OCI-LY1 (cell line): ENCODE measurements at regions not wholly inside any gene's neighbourhood (a gene's known extent, or its start where the extent isn't known, plus 50 kb on each side); places are given as distances from the start of the nearest gene placed in this dataset.

Experiments used
- H2AFZ ChIP-seq: fragments of 200-600 bp; sonication (generic), shearing (Covaris generic); 2 replicates; pipeline ENCODE4 v1.6.0; 2014; ENCODE audit warnings: antibody characterized with exemption, mild to moderate bottlenecking, low read length
- H3F3A ChIP-seq: fragments of 200-600 bp; sonication (generic), shearing (Covaris generic); 2 replicates; pipeline ENCODE4 v1.6.0; 2014; ENCODE audit warnings: mild to moderate bottlenecking, antibody characterized with exemption, low read length, moderate library complexity; ENCODE audit not compliant: insufficient read depth
- H3K27ac ChIP-seq: fragments of 200-600 bp; sonication (generic); 2 replicates; pipeline ENCODE4 v1.5.1; 2014; ENCODE audit warnings: low read length, mixed run types, mild to moderate bottlenecking, low read depth; ENCODE audit not compliant: poor library complexity, severe bottlenecking
- H3K27me3 ChIP-seq: fragments of 200-600 bp; sonication (generic); 2 replicates; pipeline ENCODE4 v1.6.0; 2014; ENCODE audit warnings: antibody characterized with exemption, mild to moderate bottlenecking, low read length, moderate library complexity; ENCODE audit not compliant: insufficient read depth
- H3K36me3 ChIP-seq: fragments of 200-600 bp; sonication (generic); 2 replicates; pipeline ENCODE4 v1.6.1; 2014; ENCODE audit warnings: mild to moderate bottlenecking, antibody characterized with exemption, low read length, moderate library complexity, mixed read lengths; ENCODE audit not compliant: insufficient read depth
- H3K4me1 ChIP-seq: fragments of 200-600 bp; sonication (generic); 2 replicates; pipeline ENCODE4 v1.5.1; 2014; ENCODE audit warnings: mild to moderate bottlenecking, low read length, moderate library complexity; ENCODE audit not compliant: insufficient read depth, severe bottlenecking
- H3K4me2 ChIP-seq: fragments of 200-600 bp; sonication (generic), shearing (Covaris generic); 2 replicates; pipeline ENCODE4 v1.6.1; 2014; ENCODE audit warnings: low read length
- H3K4me3 ChIP-seq: fragments of 200-600 bp; sonication (generic); 2 replicates; pipeline ENCODE4 v1.5.1; 2014; ENCODE audit warnings: low read length, low read depth, mild to moderate bottlenecking, mixed read lengths; ENCODE audit not compliant: poor library complexity, severe bottlenecking
- H3K79me2 ChIP-seq: fragments of 200-600 bp; shearing (Covaris generic); 2 replicates; pipeline ENCODE4 v1.6.1; 2016; ENCODE audit warnings: mixed run types, low read length, mixed read lengths; ENCODE audit not compliant: insufficient read depth
- H3K9ac ChIP-seq: fragments of 200-600 bp; sonication (generic), shearing (Covaris generic); 2 replicates; pipeline ENCODE4 v1.6.1; 2014; ENCODE audit warnings: mild to moderate bottlenecking, low read length, mixed read lengths
- H3K9me2 ChIP-seq: fragments of 200-600 bp; sonication (generic), shearing (Covaris generic); 2 replicates; pipeline ENCODE4 v1.6.1; 2014; ENCODE audit warnings: low read depth, mild to moderate bottlenecking, low read length, mixed read lengths
- H3K9me3 ChIP-seq: fragments of 200-600 bp; shearing (Covaris generic); 2 replicates; pipeline ENCODE4 v1.6.1; 2014; ENCODE audit warnings: low read length, mixed read lengths
- H4K20me1 ChIP-seq: fragments of 200-600 bp; sonication (generic), shearing (Covaris generic); 2 replicates; pipeline ENCODE4 v1.6.0; 2016; ENCODE audit warnings: mild to moderate bottlenecking, low read length; ENCODE audit not compliant: insufficient read depth
- EZH2 ChIP-seq: fragments of 200-600 bp; sonication (generic), shearing (Covaris generic); IDR thresholded peaks from 2 replicates; pipeline ENCODE4 v1.8.0; 2017; ENCODE audit warnings: borderline replicate concordance, mixed run types, mild to moderate bottlenecking, antibody characterized with exemption, low read length, moderate library complexity, mixed read lengths
- TF ChIP-seq, protein P1 (sequence below): fragments of 200-600 bp; sonication (generic), shearing (Covaris generic); IDR thresholded peaks from 2 replicates; pipeline ENCODE4 v1.5.1; 2017; ENCODE audit warnings: mild to moderate bottlenecking, antibody characterized with exemption, low read length, moderate library complexity, mixed read lengths

DNA sequence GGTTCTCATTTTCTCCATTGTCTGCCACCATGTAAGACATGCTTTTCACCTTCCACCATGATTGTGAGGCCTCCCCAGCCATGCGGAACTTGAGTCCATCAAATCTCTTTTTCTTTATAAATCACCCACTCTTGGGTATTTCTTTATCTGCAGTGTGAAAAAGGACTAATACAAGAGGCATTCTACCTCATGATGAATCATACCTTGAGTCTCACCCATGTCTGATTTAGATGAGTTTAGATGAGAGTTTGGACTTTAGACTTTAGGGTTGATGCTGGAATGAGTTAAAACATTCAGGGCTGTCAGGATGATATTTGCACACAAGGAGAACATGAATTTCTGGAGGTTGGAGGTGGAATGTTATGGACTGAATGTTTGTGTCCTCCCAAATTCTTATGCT is 545.6 kb downstream of the C6orf118 start:
- H3K4me3 ChIP-seq: no peak overlapping the region
- H3K4me2 ChIP-seq: no peak overlapping the region
- no peak overlapping the region for H2AFZ ChIP-seq
- H3K27ac ChIP-seq: no peak overlapping the region
- H3K9me3 ChIP-seq: no peaks in the 10 kb centered on the region
- TF ChIP-seq, protein P1, sequence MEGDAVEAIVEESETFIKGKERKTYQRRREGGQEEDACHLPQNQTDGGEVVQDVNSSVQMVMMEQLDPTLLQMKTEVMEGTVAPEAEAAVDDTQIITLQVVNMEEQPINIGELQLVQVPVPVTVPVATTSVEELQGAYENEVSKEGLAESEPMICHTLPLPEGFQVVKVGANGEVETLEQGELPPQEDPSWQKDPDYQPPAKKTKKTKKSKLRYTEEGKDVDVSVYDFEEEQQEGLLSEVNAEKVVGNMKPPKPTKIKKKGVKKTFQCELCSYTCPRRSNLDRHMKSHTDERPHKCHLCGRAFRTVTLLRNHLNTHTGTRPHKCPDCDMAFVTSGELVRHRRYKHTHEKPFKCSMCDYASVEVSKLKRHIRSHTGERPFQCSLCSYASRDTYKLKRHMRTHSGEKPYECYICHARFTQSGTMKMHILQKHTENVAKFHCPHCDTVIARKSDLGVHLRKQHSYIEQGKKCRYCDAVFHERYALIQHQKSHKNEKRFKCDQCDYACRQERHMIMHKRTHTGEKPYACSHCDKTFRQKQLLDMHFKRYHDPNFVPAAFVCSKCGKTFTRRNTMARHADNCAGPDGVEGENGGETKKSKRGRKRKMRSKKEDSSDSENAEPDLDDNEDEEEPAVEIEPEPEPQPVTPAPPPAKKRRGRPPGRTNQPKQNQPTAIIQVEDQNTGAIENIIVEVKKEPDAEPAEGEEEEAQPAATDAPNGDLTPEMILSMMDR: no peak
- no peaks in the 10 kb centered on the region for H3K79me2 ChIP-seq
- no peaks in the 10 kb centered on the region for H3K27me3 ChIP-seq
- no peaks in the 10 kb centered on the region for H3K9me2 ChIP-seq
- H3F3A ChIP-seq: no peaks in the 10 kb centered on the region
- no peak overlapping the region for H3K9ac ChIP-seq
- no peaks in the 10 kb centered on the region for H3K4me1 ChIP-seq
- no peaks in the 10 kb centered on the region for H4K20me1 ChIP-seq
- no peaks in the 10 kb centered on the region for H3K36me3 ChIP-seq

DNA sequence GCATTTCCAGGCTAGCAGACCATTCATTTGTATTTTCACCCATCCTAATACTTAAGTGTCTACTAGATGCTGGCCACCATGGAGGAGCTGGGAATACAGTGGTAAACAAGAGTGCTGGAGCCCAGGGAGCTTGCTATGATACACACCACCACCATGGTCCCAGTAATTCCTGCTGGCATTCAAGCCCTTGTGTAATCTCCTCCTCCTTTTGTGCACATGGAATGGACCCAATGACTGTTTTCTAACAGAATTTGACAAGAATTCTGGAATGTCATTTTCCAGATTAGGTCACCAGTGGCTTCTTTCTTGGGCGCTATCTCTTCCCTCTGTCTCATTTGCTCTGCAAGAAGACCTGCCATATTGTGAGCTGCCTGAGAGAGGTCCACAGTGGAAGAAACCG is 552.0 kb downstream of the C6orf118 start:
- Histone ChIP-seq H3K9me2 (no peaks in the 10 kb centered on the region), H2AFZ (no peak overlapping the region), H3K79me2 (no peaks in the 10 kb centered on the region), H3K4me3 (no peak overlapping the region), H3K4me1 (no peaks in the 10 kb centered on the region), H3F3A (no peaks in the 10 kb centered on the region), H3K9ac (no peak overlapping the region), H3K27me3 (no peaks in the 10 kb centered on the region), H3K4me2 (no peak overlapping the region), H3K36me3 (no peaks in the 10 kb centered on the region), H4K20me1 (no peaks in the 10 kb centered on the region), H3K27ac (no peak overlapping the region), H3K9me3 (no peaks in the 10 kb centered on the region)
- TF ChIP-seq, protein P1: no peak
- TF ChIP-seq EZH2: no peak

DNA sequence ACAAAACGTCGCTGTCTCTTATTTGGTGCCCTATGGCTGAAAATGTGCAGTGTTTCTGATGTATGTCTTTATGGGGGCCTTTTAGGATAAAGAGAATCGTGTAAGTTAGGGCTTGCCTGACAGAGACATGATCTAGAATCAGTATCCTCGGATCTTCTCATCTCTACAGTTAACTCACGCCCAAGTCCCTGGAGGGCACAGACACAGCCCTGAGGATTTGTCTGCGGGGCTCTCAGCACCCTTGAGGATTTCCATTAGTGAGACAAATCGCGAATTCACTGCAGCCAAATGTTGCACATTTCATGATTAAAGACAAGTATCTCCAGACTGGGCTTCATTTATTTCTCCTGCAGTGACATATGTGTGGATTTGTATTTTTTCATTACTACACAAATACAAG is 552.7 kb downstream of the C6orf118 start:
- Histone ChIP-seq H3K4me2 (no peak overlapping the region), H3K4me3 (no peak overlapping the region), H2AFZ (no peak overlapping the region), H3K36me3 (no peaks in the 10 kb centered on the region), H3K27ac (no peak overlapping the region), H3K9ac (no peak overlapping the region), H3K4me1 (no peaks in the 10 kb centered on the region), H3K27me3 (no peaks in the 10 kb centered on the region), H3K79me2 (no peaks in the 10 kb centered on the region), H3K9me2 (no peaks in the 10 kb centered on the region), H3K9me3 (no peaks in the 10 kb centered on the region), H3F3A (no peaks in the 10 kb centered on the region), H4K20me1 (no peaks in the 10 kb centered on the region)
- TF ChIP-seq, protein P1: no peak
- TF ChIP-seq EZH2: no peak
